Panc1 (cell line): ENCODE measurements at regions not wholly inside any gene's neighbourhood (a gene's known extent, or its start where the extent isn't known, plus 50 kb on each side); places are given as distances from the start of the nearest gene placed in this dataset.

Experiments
- POLR2AphosphoS5 ChIP-seq: IDR thresholded peaks from 2 replicates; pipeline ENCODE4 v1.6.1; 2012; ENCODE audit warnings: mild to moderate bottlenecking, low read depth, low read length, moderate library complexity
- SIN3A ChIP-seq: IDR thresholded peaks from 2 replicates; pipeline ENCODE4 v1.6.1; 2012; ENCODE audit warnings: low read depth, mild to moderate bottlenecking, low read length, moderate library complexity, borderline replicate concordance; ENCODE audit not compliant: insufficient read depth
- TF ChIP-seq, protein P1 (sequence below): fragments of 450-650 bp; IDR thresholded peaks from 2 replicates; pipeline ENCODE4 v1.5.1; 2017; ENCODE audit warnings: mild to moderate bottlenecking
- TF ChIP-seq, protein P2 (sequence below), 2 experiments: IDR thresholded peaks; 2 replicates each; pipeline ENCODE4 v1.6.1; 2011 to 2012; ENCODE audit warnings: low read depth in 2 of 2, control low read depth in 1 of 2, low read length in 1 of 2, mild to moderate bottlenecking in 1 of 2, moderate library complexity in 1 of 2; ENCODE audit not compliant: insufficient read depth in 1 of 2

DNA sequence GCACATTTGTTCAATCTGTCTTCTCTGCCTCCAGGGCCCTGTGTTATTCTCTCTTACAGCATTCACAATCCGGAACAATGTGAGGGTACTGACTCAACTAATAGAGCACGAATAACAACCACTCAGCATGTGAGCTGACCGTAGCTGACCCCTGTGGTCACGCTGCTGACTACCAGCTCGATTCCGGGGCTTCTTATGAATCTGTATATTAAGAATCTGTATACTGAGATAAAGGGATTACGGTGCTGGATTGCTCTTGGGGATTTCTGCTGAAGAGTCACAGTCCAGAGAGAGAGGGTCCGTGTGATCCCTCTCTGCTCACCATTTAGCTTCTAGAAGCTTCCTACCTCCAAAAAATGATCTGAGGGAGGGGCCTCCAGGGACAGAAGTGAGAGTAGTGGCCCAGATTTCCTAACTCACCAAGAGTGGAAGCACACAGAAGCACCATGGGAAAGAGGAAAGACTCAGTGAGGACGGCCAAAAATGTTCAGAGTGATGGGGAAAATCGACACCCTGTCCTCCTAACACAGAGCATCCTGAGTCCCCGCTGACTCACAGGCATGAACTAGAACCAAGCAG, 156.2 kb downstream of the THBS2 start:
- TF ChIP-seq POLR2AphosphoS5 (no peak), SIN3A (no peak)
- TF ChIP-seq, protein P1, sequence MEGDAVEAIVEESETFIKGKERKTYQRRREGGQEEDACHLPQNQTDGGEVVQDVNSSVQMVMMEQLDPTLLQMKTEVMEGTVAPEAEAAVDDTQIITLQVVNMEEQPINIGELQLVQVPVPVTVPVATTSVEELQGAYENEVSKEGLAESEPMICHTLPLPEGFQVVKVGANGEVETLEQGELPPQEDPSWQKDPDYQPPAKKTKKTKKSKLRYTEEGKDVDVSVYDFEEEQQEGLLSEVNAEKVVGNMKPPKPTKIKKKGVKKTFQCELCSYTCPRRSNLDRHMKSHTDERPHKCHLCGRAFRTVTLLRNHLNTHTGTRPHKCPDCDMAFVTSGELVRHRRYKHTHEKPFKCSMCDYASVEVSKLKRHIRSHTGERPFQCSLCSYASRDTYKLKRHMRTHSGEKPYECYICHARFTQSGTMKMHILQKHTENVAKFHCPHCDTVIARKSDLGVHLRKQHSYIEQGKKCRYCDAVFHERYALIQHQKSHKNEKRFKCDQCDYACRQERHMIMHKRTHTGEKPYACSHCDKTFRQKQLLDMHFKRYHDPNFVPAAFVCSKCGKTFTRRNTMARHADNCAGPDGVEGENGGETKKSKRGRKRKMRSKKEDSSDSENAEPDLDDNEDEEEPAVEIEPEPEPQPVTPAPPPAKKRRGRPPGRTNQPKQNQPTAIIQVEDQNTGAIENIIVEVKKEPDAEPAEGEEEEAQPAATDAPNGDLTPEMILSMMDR: no peak
- TF ChIP-seq, protein P2, sequence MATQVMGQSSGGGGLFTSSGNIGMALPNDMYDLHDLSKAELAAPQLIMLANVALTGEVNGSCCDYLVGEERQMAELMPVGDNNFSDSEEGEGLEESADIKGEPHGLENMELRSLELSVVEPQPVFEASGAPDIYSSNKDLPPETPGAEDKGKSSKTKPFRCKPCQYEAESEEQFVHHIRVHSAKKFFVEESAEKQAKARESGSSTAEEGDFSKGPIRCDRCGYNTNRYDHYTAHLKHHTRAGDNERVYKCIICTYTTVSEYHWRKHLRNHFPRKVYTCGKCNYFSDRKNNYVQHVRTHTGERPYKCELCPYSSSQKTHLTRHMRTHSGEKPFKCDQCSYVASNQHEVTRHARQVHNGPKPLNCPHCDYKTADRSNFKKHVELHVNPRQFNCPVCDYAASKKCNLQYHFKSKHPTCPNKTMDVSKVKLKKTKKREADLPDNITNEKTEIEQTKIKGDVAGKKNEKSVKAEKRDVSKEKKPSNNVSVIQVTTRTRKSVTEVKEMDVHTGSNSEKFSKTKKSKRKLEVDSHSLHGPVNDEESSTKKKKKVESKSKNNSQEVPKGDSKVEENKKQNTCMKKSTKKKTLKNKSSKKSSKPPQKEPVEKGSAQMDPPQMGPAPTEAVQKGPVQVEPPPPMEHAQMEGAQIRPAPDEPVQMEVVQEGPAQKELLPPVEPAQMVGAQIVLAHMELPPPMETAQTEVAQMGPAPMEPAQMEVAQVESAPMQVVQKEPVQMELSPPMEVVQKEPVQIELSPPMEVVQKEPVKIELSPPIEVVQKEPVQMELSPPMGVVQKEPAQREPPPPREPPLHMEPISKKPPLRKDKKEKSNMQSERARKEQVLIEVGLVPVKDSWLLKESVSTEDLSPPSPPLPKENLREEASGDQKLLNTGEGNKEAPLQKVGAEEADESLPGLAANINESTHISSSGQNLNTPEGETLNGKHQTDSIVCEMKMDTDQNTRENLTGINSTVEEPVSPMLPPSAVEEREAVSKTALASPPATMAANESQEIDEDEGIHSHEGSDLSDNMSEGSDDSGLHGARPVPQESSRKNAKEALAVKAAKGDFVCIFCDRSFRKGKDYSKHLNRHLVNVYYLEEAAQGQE (IDR thresholded peaks at IDR 0.05; ENCODE audit: insufficient read depth in 1 of 2, low read depth in 2 of 2, low read length in 1 of 2): no peak
